ENCODE measurements at regions not wholly inside any gene's neighbourhood (a gene's known extent, or its start where the extent isn't known, plus 50 kb on each side); places are given as distances from the start of the nearest gene placed in this dataset.

DNA sequence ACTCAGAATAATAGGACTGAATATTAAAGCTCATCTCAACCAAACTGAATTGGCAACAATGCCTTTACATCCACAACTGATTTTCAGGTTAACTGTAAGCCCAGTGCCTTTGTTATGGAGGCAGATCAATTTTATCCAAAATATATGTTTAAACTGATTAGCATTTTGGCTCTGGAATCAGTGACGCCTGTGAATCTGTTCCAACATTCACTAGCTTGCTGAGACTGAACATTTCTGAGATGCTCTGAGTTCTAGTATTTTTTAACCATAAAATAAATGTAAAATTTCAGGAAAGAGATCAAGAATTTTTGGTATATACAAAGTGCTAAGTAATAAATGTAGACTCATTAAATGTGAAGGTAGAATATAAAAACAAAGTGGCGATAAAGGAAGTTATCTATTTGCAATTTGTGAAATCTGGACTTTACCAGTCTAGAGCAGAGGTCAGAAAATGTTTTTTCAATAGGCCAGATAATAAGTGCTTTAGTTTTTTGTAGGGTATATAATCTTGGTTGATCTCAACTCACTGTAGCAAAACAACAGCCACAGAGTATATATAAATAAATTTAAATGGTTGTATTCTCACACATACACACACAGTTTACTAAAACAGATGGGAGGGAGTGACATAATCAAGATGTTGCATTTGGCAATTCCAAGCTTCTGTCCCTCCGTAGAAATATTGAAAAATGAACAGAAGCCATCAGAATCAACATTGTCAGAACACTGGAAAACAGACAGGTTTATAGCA lies 560.3 kb downstream of the ZWINT start:
- no peak for TF ChIP-seq FOXP2 (optimal IDR thresholded peaks at IDR 0.05; ENCODE audit: borderline replicate concordance, extremely low read depth, extremely low read length, insufficient read depth)
- TF ChIP-seq, protein P1, sequence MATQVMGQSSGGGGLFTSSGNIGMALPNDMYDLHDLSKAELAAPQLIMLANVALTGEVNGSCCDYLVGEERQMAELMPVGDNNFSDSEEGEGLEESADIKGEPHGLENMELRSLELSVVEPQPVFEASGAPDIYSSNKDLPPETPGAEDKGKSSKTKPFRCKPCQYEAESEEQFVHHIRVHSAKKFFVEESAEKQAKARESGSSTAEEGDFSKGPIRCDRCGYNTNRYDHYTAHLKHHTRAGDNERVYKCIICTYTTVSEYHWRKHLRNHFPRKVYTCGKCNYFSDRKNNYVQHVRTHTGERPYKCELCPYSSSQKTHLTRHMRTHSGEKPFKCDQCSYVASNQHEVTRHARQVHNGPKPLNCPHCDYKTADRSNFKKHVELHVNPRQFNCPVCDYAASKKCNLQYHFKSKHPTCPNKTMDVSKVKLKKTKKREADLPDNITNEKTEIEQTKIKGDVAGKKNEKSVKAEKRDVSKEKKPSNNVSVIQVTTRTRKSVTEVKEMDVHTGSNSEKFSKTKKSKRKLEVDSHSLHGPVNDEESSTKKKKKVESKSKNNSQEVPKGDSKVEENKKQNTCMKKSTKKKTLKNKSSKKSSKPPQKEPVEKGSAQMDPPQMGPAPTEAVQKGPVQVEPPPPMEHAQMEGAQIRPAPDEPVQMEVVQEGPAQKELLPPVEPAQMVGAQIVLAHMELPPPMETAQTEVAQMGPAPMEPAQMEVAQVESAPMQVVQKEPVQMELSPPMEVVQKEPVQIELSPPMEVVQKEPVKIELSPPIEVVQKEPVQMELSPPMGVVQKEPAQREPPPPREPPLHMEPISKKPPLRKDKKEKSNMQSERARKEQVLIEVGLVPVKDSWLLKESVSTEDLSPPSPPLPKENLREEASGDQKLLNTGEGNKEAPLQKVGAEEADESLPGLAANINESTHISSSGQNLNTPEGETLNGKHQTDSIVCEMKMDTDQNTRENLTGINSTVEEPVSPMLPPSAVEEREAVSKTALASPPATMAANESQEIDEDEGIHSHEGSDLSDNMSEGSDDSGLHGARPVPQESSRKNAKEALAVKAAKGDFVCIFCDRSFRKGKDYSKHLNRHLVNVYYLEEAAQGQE (IDR thresholded peaks at IDR 0.05; ENCODE audit: insufficient read depth in 1 of 2, low read depth in 2 of 2, low read length in 2 of 2), result no peak
- TF ChIP-seq SIN3A (IDR thresholded peaks at IDR 0.05; ENCODE audit: borderline replicate concordance, insufficient read depth, low read length), result no peak
- no peak for TF ChIP-seq POLR2AphosphoS5 (IDR thresholded peaks at IDR 0.05; ENCODE audit: low read depth, low read length)
- no peak for TF ChIP-seq TAF1 (IDR thresholded peaks at IDR 0.05; ENCODE audit: borderline replicate concordance, insufficient read depth, low read length)

DNA sequence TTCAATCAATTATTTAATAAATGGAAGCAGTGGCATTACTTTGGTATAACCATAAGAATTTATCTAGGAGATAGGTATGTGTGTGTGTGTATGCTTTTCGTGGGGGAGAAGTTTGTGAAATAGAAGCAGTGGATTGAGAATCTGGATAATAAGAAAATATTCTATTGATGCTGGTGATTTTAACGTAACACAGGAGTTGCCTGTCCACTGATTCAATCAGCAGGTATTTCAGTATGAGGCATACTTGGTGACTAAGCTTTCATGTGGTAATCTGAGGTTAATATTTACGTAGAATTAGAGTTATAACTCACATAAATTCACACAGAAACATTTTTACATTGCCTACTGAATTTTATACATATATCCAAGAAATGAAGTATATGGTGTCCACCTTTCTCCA lies 568.0 kb downstream of the ZWINT start:
- TF ChIP-seq FOXP2 (optimal IDR thresholded peaks at IDR 0.05; ENCODE audit: borderline replicate concordance, extremely low read depth, extremely low read length, insufficient read depth) (no peak), TAF1 (IDR thresholded peaks at IDR 0.05; ENCODE audit: borderline replicate concordance, insufficient read depth, low read length) (no peak), POLR2AphosphoS5 (IDR thresholded peaks at IDR 0.05; ENCODE audit: low read depth, low read length) (no peak), SIN3A (IDR thresholded peaks at IDR 0.05; ENCODE audit: borderline replicate concordance, insufficient read depth, low read length) (no peak)
- TF ChIP-seq, protein P1 (IDR thresholded peaks at IDR 0.05; ENCODE audit: insufficient read depth in 1 of 2, low read depth in 2 of 2, low read length in 2 of 2), result no peak

DNA sequence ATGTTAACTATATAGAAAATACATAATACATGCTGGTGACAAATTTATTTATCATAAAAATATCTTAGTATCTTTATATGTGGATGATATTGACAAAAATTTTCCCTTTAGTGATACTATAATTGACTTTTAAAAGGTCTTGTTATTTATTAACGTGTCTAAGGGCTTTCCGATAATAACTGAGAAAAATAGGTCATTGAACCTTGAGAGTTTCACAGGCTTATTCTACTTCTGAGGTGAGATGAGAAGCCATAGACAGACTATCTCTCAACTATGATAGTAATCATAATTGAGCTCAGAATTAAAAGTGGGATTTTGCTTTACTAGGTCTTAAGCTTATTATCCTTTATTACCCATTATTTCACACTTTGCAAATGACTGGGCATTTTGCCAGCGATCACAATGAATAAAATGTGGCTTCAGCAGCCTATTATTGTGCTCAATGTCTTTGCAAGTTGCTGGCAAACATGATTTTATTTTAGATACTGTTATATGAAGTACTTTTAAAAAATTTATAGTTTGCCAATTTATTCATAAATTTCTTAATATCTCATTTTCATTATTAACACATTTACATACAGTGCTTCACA lies 574.5 kb downstream of the ZWINT start:
- TF ChIP-seq, protein P1 (IDR thresholded peaks at IDR 0.05; ENCODE audit: insufficient read depth in 1 of 2, low read depth in 2 of 2, low read length in 2 of 2), result no peak
- TF ChIP-seq SIN3A (IDR thresholded peaks at IDR 0.05; ENCODE audit: borderline replicate concordance, insufficient read depth, low read length) (no peak), POLR2AphosphoS5 (IDR thresholded peaks at IDR 0.05; ENCODE audit: low read depth, low read length) (no peak), FOXP2 (optimal IDR thresholded peaks at IDR 0.05; ENCODE audit: borderline replicate concordance, extremely low read depth, extremely low read length, insufficient read depth) (no peak)

DNA sequence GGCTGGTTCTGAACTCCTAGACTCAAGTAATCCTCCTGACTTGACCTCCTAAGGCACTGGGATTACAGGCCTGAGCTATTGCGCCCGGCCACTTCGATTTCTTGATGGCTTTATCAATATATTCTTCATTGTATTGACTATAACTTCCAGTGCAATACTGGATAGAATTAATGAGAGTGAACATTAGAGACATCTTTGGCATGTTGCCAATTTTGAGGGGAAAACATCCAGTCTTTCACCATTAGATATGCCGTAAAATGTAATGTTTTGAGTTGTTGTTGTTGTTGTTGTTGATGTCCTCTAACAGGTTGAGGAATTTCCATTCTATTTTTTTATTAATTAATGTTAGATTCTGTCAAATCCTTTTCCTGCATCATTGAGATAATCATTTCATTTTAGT lies 578.9 kb downstream of the ZWINT start:
- TF ChIP-seq, protein P1 (IDR thresholded peaks at IDR 0.05; ENCODE audit: insufficient read depth in 1 of 2, low read depth in 2 of 2, low read length in 2 of 2), result no peak
- no peak for TF ChIP-seq TAF1 (IDR thresholded peaks at IDR 0.05; ENCODE audit: borderline replicate concordance, insufficient read depth, low read length)
- no peak for TF ChIP-seq SIN3A (IDR thresholded peaks at IDR 0.05; ENCODE audit: borderline replicate concordance, insufficient read depth, low read length)
- TF ChIP-seq FOXP2 (optimal IDR thresholded peaks at IDR 0.05; ENCODE audit: borderline replicate concordance, extremely low read depth, extremely low read length, insufficient read depth), result no peak
- TF ChIP-seq POLR2AphosphoS5 (IDR thresholded peaks at IDR 0.05; ENCODE audit: low read depth, low read length), result no peak
